Lower lobe of right lung (tissue), 2 donors: ENCODE measurements at regions not wholly inside any gene's neighbourhood (a gene's known extent, or its start where the extent isn't known, plus 50 kb on each side); places are given as distances from the start of the nearest gene placed in this dataset.

Source experiments
- ATAC-seq, 2 donors: fragments of 200-7000 bp; cut with Tn5 transposase; one replicate each; pipeline ENCODE4 v1.9.1; 2020 to 2022; ENCODE audit warnings: mild to moderate bottlenecking in 2 of 2, moderate library complexity in 2 of 2
- DNase-seq: peaks from one replicate; pipeline ENCODE4 v3.0.0-alpha.2; 2020
- H3K27ac ChIP-seq: fragments of 200-600 bp; one replicate; pipeline ENCODE4 v1.8.0; 2022
- H3K27me3 ChIP-seq: fragments of 200-600 bp; one replicate; pipeline ENCODE4 v1.8.0; 2022; ENCODE audit warnings: low read depth
- H3K36me3 ChIP-seq: fragments of 200-600 bp; one replicate; pipeline ENCODE4 v1.8.0; 2022; ENCODE audit warnings: mild to moderate bottlenecking
- H3K4me1 ChIP-seq: fragments of 200-600 bp; one replicate; pipeline ENCODE4 v1.8.0; 2022
- H3K4me3 ChIP-seq: fragments of 200-600 bp; one replicate; pipeline ENCODE4 v1.8.0; 2022; ENCODE audit warnings: mild to moderate bottlenecking
- H3K9me3 ChIP-seq: fragments of 200-600 bp; one replicate; pipeline ENCODE4 v1.8.0; 2022
- CTCF ChIP-seq: fragments of 200-600 bp; IDR thresholded peaks from one replicate; pipeline ENCODE4 v1.8.0; 2022; ENCODE audit warnings: antibody characterized with exemption, mild to moderate bottlenecking
- intact Hi-C: fragments of 100-400 bp; cut with DNase I; formaldehyde crosslinking; loops from one replicate; pipeline ENCODE4 v1.11.0; 2022
- donor health status: DM: no; HTN: yes; CAD: no; lungs with severe emphysema.

- Histone ChIP-seq H3K27ac (no peak overlapping the region), H3K4me1 (no peaks in the 10 kb centered on the region), H3K9me3 (no peaks in the 10 kb centered on the region), H3K27me3 (no peaks in the 10 kb centered on the region), H3K4me3 (no peak overlapping the region), H3K36me3 (no peaks in the 10 kb centered on the region)
- no peak for TF ChIP-seq CTCF
- no peak for DNase-seq
- intact Hi-C loops = no loop called here
- ATAC-seq = no peak
Measured at GRCh38 chr5:3031733-3032378, 280.4 kb upstream of the IRX2 start.

- no peak overlapping the region for H3K4me3 ChIP-seq
- no peaks in the 10 kb centered on the region for H3K27me3 ChIP-seq
- no peak overlapping the region for H3K27ac ChIP-seq
- no peak for TF ChIP-seq CTCF
- ATAC-seq = no peak
- H3K36me3 ChIP-seq = no peaks in the 10 kb centered on the region
- DNase-seq = no peak
- no peaks in the 10 kb centered on the region for H3K9me3 ChIP-seq
- H3K4me1 ChIP-seq = no peaks in the 10 kb centered on the region
- intact Hi-C loops = no loop called here
Measured at GRCh38 chr5:3030511-3031165, 279.2 kb upstream of the IRX2 start.

GRCh38 chr5:3029396-3029795 is 277.9 kb upstream of the IRX2 start:
- no peaks in the 10 kb centered on the region for H3K36me3 ChIP-seq
- no peaks in the 10 kb centered on the region for H3K9me3 ChIP-seq
- no peak overlapping the region for H3K4me3 ChIP-seq
- H3K27ac ChIP-seq = no peak overlapping the region
- no peaks in the 10 kb centered on the region for H3K27me3 ChIP-seq
- no peak for TF ChIP-seq CTCF
- DNase-seq (no peak), ATAC-seq (no peak)
- intact Hi-C loops = no loop called here
- H3K4me1 ChIP-seq = no peaks in the 10 kb centered on the region

- DNase-seq (no peak), ATAC-seq (no peak)
- Histone ChIP-seq H3K4me3 (no peak overlapping the region), H3K9me3 (no peaks in the 10 kb centered on the region), H3K4me1 (no peaks in the 10 kb centered on the region), H3K27ac (no peak overlapping the region), H3K27me3 (no peaks in the 10 kb centered on the region), H3K36me3 (no peaks in the 10 kb centered on the region)
- intact Hi-C loops = no loop called here
- TF ChIP-seq CTCF = no peak
Measured at GRCh38 chr5:3027866-3028635, 276.6 kb upstream of the IRX2 start.

- intact Hi-C loops = no loop called here
- DNase-seq = no peak
Measured at GRCh38 chr5:3027185-3027865, 275.8 kb upstream of the IRX2 start.

More at GRCh38 chr5:3027185-3027865, 275.8 kb upstream of the IRX2 start:
- H3K4me3 ChIP-seq = no peak overlapping the region
- H3K27ac ChIP-seq = no peak overlapping the region
- H3K27me3 ChIP-seq = no peaks in the 10 kb centered on the region
- H3K4me1 ChIP-seq = no peaks in the 10 kb centered on the region
- TF ChIP-seq CTCF = no peak
- no peaks in the 10 kb centered on the region for H3K36me3 ChIP-seq
- no peak for ATAC-seq
- no peaks in the 10 kb centered on the region for H3K9me3 ChIP-seq
